MM.1S (cell line): ENCODE measurements at regions not wholly inside any gene's neighbourhood (a gene's known extent, or its start where the extent isn't known, plus 50 kb on each side); places are given as distances from the start of the nearest gene placed in this dataset.

Source experiments
- DNase-seq: peaks from one replicate; pipeline ENCODE4 v3.0.0-alpha.2; 2015
- H2AFZ ChIP-seq: fragments of 300-600 bp; sonication (generic); 2 replicates; pipeline ENCODE4 v1.6.0; 2016; ENCODE audit warnings: antibody characterized with exemption, low read length
- H3F3A ChIP-seq: fragments of 300-600 bp; sonication (generic); 2 replicates; pipeline ENCODE4 v1.6.1; 2016; ENCODE audit warnings: mild to moderate bottlenecking, antibody characterized with exemption, low read length, moderate library complexity, mixed read lengths; ENCODE audit not compliant: insufficient read depth
- H3K27ac ChIP-seq: fragments of 300-600 bp; sonication (generic); 2 replicates; pipeline ENCODE4 v1.5.1; 2016; ENCODE audit warnings: mild to moderate bottlenecking, low read length
- H3K27me3 ChIP-seq: fragments of 300-600 bp; sonication (generic); replicated peaks from 2 replicates; pipeline ENCODE4 v1.6.0; 2016; ENCODE audit warnings: low read length; ENCODE audit not compliant: insufficient read depth
- H3K36me3 ChIP-seq: fragments of 300-600 bp; sonication (generic); replicated peaks from 2 replicates; pipeline ENCODE4 v1.6.1; 2016; ENCODE audit warnings: mild to moderate bottlenecking, low read length, mixed read lengths; ENCODE audit not compliant: insufficient read depth
- H3K4me1 ChIP-seq: fragments of 300-600 bp; sonication (generic); 2 replicates; pipeline ENCODE4 v1.6.1; 2016; ENCODE audit warnings: low read length, mixed read lengths
- H3K4me2 ChIP-seq: fragments of 300-600 bp; sonication (generic); 2 replicates; pipeline ENCODE4 v1.6.0; 2016; ENCODE audit warnings: low read depth, low read length
- H3K4me3 ChIP-seq: fragments of 300-600 bp; sonication (generic); 2 replicates; pipeline ENCODE4 v1.5.1; 2016; ENCODE audit warnings: low read length, mixed read lengths
- H3K79me2 ChIP-seq: fragments of 300-600 bp; sonication (generic); 2 replicates; pipeline ENCODE4 v1.6.1; 2016; ENCODE audit warnings: mixed run types, low read length, mixed read lengths
- H3K9ac ChIP-seq: fragments of 300-600 bp; sonication (generic); 2 replicates; pipeline ENCODE4 v1.6.1; 2016; ENCODE audit warnings: low read length, mixed read lengths
- H3K9me2 ChIP-seq: fragments of 300-600 bp; sonication (generic); replicated peaks from 2 replicates; pipeline ENCODE4 v1.6.1; 2016; ENCODE audit warnings: mild to moderate bottlenecking, low read length, mixed read lengths; ENCODE audit not compliant: insufficient read depth
- H3K9me3 ChIP-seq: fragments of 300-600 bp; sonication (generic); replicated peaks from 2 replicates; pipeline ENCODE4 v1.6.1; 2016; ENCODE audit warnings: mild to moderate bottlenecking, low read length, mixed read lengths; ENCODE audit not compliant: insufficient read depth
- H4K20me1 ChIP-seq: fragments of 300-600 bp; sonication (generic); 2 replicates; pipeline ENCODE4 v1.6.1; 2016; ENCODE audit warnings: mild to moderate bottlenecking, low read length, moderate library complexity, mixed read lengths; ENCODE audit not compliant: insufficient read depth
- CTCF ChIP-seq: fragments of 300-600 bp; sonication (generic); IDR thresholded peaks from 2 replicates; pipeline ENCODE4 v1.5.1; 2016; ENCODE audit warnings: antibody characterized with exemption, low read length, mixed read lengths
- EZH2 ChIP-seq: fragments of 300-600 bp; sonication (generic); optimal IDR thresholded peaks from 2 replicates; pipeline ENCODE3; 2017; ENCODE audit warnings: low read depth, mild to moderate bottlenecking, antibody characterized with exemption, low read length, mixed read lengths
- EZH2phosphoT487 ChIP-seq: fragments of 300-600 bp; sonication (generic); IDR thresholded peaks from 2 replicates; pipeline ENCODE4 v1.6.1; 2018; ENCODE audit warnings: antibody characterized with exemption, low read length

GRCh38 chr1:83802460-83803152 lies 196.3 kb downstream of the TTLL7 start:
- no peaks in the 10 kb centered on the region for H3K9me3 ChIP-seq
- no peaks in the 10 kb centered on the region for H3K27me3 ChIP-seq
- TF ChIP-seq EZH2phosphoT487: no peak
- TF ChIP-seq CTCF: no peak
- no peak for TF ChIP-seq EZH2
- no peak overlapping the region for H3K9ac ChIP-seq
- no peaks in the 10 kb centered on the region for H3F3A ChIP-seq
- no peak overlapping the region for H3K4me3 ChIP-seq
- DNase-seq: no peak
- H3K4me2 ChIP-seq: no peak overlapping the region
- no peaks in the 10 kb centered on the region for H4K20me1 ChIP-seq
- no peak overlapping the region for H3K27ac ChIP-seq
- no peaks in the 10 kb centered on the region for H3K9me2 ChIP-seq
- H2AFZ ChIP-seq: no peak overlapping the region
- H3K79me2 ChIP-seq: no peaks in the 10 kb centered on the region
- H3K36me3 ChIP-seq: no peaks in the 10 kb centered on the region
- H3K4me1 ChIP-seq: no peaks in the 10 kb centered on the region

GRCh38 chr1:83802023-83802422 lies 196.9 kb downstream of the TTLL7 start:
- no peaks in the 10 kb centered on the region for H4K20me1 ChIP-seq
- no peak overlapping the region for H3K9ac ChIP-seq
- H3K4me1 ChIP-seq: no peaks in the 10 kb centered on the region
- H3K27ac ChIP-seq: no peak overlapping the region
- no peaks in the 10 kb centered on the region for H3K36me3 ChIP-seq
- no peak overlapping the region for H3K4me2 ChIP-seq
- no peaks in the 10 kb centered on the region for H3K79me2 ChIP-seq
- no peak for DNase-seq
- H3K9me2 ChIP-seq: no peaks in the 10 kb centered on the region
- H3K27me3 ChIP-seq: no peaks in the 10 kb centered on the region
- no peaks in the 10 kb centered on the region for H3F3A ChIP-seq
- no peak overlapping the region for H3K4me3 ChIP-seq
- no peak overlapping the region for H2AFZ ChIP-seq
- TF ChIP-seq EZH2: no peak
- no peak for TF ChIP-seq CTCF
- no peak for TF ChIP-seq EZH2phosphoT487
- H3K9me3 ChIP-seq: no peaks in the 10 kb centered on the region

- no peaks in the 10 kb centered on the region for H4K20me1 ChIP-seq
- no peaks in the 10 kb centered on the region for H3K79me2 ChIP-seq
- no peaks in the 10 kb centered on the region for H3F3A ChIP-seq
- H3K4me2 ChIP-seq: no peak overlapping the region
- DNase-seq: no peak
- no peak overlapping the region for H3K4me3 ChIP-seq
- no peak for TF ChIP-seq CTCF
- TF ChIP-seq EZH2: no peak
- TF ChIP-seq EZH2phosphoT487: no peak
- H3K9me2 ChIP-seq: no peaks in the 10 kb centered on the region
- H3K9ac ChIP-seq: no peak overlapping the region
- H2AFZ ChIP-seq: no peak overlapping the region
- no peaks in the 10 kb centered on the region for H3K27me3 ChIP-seq
- H3K4me1 ChIP-seq: no peaks in the 10 kb centered on the region
- H3K27ac ChIP-seq: no peak overlapping the region
- no peaks in the 10 kb centered on the region for H3K9me3 ChIP-seq
- no peaks in the 10 kb centered on the region for H3K36me3 ChIP-seq
Measured at GRCh38 chr1:83800066-83800465, 198.9 kb downstream of the TTLL7 start.
